GM19324 (cell line): ENCODE measurements at regions not wholly inside any gene's neighbourhood (a gene's known extent, or its start where the extent isn't known, plus 50 kb on each side); places are given as distances from the start of the nearest gene placed in this dataset.

Experiments
- ATAC-seq: cut with Tn5 transposase; IDR thresholded peaks from one replicate; pipeline ENCODE4 v1.9.1; 2021; ENCODE audit warnings: mild to moderate bottlenecking, moderate library complexity; ENCODE audit not compliant: unreplicated experiment, low FRiP score

- ATAC-seq, result no peak
Measured at GRCh38 chr4:30836231-30836630, 116.1 kb downstream of the PCDH7 start.

DNA sequence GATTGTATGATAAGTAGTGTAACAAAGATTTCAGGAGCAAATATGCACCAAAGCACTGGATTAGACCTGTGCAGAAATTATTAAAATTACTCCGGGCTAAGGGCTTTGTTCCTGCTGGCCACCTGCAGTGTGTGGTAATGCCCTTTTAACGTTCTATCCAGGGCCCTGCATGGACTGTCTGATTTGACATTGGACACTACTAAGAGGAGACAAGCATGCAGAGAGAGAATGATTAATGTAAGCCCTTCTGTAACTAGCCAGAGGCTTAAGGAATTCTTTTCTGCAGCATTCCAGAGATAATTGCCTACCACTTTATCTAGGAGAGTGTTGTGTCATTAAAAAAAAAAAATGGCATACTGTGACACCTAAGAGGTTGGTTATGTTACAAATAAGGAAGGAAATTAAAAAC, 117.0 kb downstream of the PCDH7 start:
- ATAC-seq, result no peak

- no peak for ATAC-seq
Measured at GRCh38 chr4:30837861-30838260, 117.7 kb downstream of the PCDH7 start.

GRCh38 chr4:30838331-30838730, 118.2 kb downstream of the PCDH7 start:
- no peak for ATAC-seq

DNA sequence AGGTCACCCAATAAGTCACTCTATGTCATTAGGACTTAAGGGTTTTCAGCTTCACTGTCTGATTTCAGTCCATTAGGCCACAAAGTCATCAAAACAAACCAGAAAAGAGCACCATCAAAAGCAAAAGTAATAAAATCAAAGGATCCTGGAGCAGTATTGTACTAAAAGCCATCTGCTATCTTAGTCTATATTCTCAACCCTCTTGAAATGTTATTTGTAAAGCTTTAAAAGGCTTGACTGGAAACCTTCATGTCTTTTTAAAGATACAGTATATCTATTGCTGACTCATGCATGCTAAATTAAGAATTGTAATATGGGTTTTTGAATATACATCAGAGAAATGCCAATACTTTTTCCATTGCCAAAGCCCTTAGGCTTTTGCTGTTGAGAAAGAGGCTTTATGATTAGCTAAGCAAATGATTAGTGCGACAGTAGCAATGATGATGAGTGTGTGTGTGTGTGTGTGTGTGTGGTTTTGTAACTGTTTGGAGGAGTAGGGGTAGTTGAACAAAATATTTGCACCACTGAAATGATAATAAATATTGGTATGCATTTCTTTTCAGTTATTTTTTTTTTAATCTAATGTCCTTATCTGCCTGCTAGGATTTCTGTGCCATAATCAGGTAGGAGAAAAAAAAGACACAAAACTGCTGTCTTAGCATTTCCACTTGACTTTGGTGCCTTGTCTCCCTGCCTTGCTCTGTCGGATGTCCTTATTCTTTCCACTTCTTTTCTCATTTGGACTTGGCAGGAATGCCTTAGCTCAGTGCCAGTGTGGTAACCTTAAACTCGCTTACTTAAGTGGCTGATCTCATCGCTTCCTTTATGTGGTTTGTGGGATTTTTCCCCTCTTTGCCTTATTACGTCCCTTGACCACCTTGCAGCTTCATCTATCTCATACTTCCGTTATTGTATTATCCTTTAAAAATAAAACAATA, 119.7 kb downstream of the PCDH7 start:
- no peak for ATAC-seq

- no peak for ATAC-seq
Measured at GRCh38 chr4:30840571-30840970, 120.4 kb downstream of the PCDH7 start.

DNA sequence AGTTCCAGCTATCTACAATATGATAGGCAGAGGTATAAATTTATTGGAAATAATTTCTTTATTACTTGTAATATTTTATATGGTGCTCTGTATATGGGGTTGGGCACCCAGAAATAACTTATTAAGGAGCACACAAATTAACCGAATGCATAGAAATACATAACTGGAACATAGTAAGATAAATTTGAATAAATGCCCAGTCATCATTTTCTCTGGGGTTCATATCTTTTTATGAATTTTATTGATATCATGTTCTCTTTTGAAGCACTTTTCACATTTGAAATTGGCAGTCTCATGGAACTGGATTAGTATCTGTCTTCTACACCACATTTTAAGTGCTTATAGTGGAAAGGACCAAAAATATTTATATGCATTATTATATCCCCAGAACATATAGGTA, 122.0 kb downstream of the PCDH7 start:
- no peak for ATAC-seq

GRCh38 chr4:30842689-30843088, 122.5 kb downstream of the PCDH7 start:
- no peak for ATAC-seq

GRCh38 chr4:30844861-30845582, 124.9 kb downstream of the PCDH7 start:
- no peak for ATAC-seq

DNA sequence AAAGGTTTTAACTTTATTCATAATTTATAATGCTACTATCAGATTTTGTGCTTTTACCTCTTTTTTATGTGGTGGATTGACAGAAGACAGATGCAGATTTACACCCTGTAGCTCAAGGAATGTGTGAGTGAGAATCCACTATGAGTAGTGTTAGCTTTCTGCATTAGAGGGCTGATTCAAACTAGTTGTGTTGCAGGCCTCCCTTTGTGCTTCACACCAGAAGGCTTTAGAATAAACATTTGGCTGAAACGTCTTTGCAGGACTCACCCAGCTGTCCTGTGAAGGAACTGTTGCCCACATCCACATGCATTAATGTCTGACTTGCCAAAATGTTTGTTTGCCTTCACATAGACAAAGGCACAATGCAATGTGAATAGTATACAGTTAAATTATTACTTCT, 127.0 kb downstream of the PCDH7 start:
- ATAC-seq, result no peak

DNA sequence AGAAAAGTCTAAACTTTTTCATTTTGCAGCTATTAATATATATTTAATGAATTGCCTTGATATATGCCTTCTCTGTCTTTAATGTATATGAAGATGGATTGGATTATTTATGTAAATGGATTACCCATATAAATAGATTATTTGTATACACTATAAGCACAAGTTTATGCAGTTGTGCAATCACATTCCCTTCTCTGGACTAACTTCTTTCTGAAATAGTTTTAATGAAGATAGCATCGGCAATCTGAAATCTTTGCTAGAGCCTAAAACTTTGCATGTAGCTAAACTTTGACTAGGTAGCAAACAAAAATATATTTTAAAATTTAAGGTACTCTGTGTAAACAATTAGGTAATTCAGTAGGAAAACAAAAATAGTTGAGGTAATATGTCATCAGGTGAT, 127.8 kb downstream of the PCDH7 start:
- ATAC-seq, result no peak

GRCh38 chr4:30854531-30854930, 134.4 kb downstream of the PCDH7 start:
- ATAC-seq, result no peak

DNA sequence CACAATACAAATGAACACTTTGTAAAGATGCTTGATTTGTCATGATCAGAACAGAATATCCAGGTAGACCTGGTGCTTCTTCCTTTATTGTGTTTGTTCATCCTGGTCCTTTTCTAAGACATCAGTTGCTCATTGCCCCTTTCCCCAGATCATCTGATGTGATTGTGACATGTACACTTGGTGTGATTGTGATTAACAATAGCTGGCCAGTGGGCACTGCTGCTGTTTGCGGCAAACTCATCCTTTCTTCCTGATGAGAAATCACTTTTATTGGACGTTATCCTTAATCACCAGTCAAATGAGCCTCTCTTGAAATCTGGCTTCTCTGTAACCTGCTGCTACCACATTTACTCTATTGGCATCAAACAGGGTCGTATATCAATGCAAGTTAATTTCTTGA, 135.1 kb downstream of the PCDH7 start:
- no peak for ATAC-seq

DNA sequence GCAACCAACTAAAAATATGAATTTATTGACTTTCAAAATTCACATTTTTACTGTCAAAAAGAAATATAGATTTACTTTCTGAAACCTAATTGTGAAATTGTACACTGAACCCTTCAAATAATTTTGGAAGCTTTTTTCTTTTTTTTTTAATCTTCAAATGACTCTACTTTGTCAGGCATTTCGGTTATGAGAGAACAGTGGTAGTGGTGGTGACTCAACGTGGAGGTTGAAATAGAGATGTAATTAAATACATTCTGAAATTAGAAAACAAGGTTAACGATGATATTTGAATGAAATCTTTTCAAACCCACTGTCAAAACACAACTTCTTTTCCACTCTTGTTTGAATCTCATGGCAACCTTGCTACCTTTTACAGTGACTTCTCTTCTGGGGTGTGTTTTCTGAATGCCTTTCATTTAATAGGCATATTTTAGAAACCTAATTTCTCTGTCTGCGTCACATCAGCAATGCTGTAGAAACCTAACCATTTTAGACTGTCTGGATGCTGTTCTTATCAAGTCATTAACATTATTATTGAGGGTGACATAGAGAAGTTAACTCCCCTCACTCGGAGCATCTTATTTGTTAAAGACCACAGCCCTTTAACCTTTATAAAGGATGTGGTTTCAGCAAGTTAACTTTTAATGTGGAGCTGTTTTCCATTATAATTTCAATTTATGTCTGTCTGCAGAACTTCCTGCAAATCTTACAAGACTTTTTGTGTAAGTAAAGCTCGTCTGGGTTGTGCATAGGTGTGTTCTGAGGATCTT, 136.8 kb downstream of the PCDH7 start:
- ATAC-seq, result no peak

DNA sequence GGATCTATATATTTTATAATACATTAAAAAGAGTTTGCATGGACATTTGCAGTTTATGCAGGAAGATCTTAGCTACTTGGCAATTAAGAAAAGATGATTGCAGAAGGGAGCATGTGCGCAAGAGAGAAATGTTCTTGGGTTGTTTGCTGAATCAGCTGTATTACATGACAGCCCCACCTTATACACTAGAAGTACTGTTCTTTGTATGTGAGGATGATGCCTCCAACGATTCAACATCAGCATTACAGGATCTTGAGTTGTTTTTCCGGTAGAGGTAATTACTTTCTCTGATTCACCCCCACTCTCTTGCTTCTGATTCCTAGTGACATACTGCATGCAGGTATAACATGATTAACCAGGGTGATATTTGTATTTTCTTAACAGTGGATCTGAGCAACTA, 140.8 kb downstream of the PCDH7 start:
- ATAC-seq, result no peak

GRCh38 chr4:30862196-30862595, 142.0 kb downstream of the PCDH7 start:
- ATAC-seq, result no peak

- no peak for ATAC-seq
Measured at GRCh38 chr4:30863021-30863420, 142.9 kb downstream of the PCDH7 start.

- no peak for ATAC-seq
Measured at GRCh38 chr4:30865691-30866090, 145.5 kb downstream of the PCDH7 start.

GRCh38 chr4:30866346-30866745, 146.2 kb downstream of the PCDH7 start:
- ATAC-seq, result no peak

DNA sequence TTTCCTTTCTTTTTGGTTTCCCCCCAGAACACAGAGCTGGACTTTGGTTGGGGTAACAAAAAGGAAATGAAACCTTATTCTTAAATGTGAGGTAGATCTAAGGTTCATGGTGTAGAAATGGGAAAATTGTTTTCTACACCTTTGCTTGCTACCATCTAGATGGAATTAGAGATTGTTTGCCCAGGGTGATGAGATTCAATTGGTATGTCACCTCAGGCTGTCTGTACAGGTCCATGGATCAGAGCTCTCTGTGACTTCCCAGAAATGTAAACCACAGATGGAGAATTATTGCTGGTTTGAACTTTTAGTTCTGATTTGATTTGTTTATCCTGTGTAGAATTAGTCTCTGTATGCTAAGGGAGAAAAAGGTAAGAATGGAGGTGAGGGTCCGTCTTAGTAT, 146.7 kb downstream of the PCDH7 start:
- no peak for ATAC-seq

DNA sequence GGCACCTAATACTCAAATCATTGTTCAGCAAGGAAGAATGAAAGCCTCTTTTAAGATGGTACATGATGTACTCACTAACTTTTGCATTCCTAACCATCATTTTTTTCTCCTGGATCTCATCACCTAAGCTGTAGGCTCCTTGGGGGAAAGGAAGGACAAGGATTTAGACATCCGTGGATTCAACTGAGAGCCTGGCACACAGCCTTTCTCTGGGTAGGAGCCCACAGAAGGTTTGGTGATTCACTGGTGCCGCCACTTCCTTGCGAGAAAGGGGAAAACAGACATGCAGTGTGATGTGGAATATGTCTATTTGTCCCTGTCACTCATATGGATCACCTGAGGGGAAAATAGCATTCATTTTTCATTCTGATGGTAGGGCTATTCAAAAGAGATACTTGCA, 147.3 kb downstream of the PCDH7 start:
- ATAC-seq, result no peak
